Neural crest cell (in vitro differentiated cells): ENCODE measurements at regions not wholly inside any gene's neighbourhood (a gene's known extent, or its start where the extent isn't known, plus 50 kb on each side); places are given as distances from the start of the nearest gene placed in this dataset.
"Not testable (repeated sequence)": the region's sequence is repeated elsewhere in the genome, so short reads cannot be mapped to it uniquely, and the experiment has no call there.

ENCODE experiments used
- DNase-seq: peaks from one replicate; pipeline ENCODE4 v3.0.0; 2021; ENCODE audit warnings: low read depth, mixed read lengths, low spot score
- H3K27ac Mint-ChIP-seq: one replicate; pipeline ENCODE4 v1.8.0; 2021; ENCODE audit warnings: mild to moderate bottlenecking, mixed read lengths; ENCODE audit not compliant: unreplicated experiment
- H3K27me3 Mint-ChIP-seq: 2 replicates; pipeline ENCODE4 v1.8.0; 2021; ENCODE audit warnings: low read depth, mild to moderate bottlenecking, mixed read lengths
- H3K36me3 Mint-ChIP-seq: 2 replicates; pipeline ENCODE4 v1.8.0; 2021; ENCODE audit warnings: low read depth, mild to moderate bottlenecking, mixed read lengths
- H3K4me1 Mint-ChIP-seq: 2 replicates; pipeline ENCODE4 v1.8.0; 2021; ENCODE audit warnings: mixed read lengths
- H3K4me3 Mint-ChIP-seq: one replicate; pipeline ENCODE4 v1.8.0; 2021; ENCODE audit warnings: mild to moderate bottlenecking, mixed read lengths
- H3K9me3 Mint-ChIP-seq: 2 replicates; pipeline ENCODE4 v1.8.0; 2021; ENCODE audit warnings: mixed read lengths
- CTCF ChIP-seq: fragments of 200-600 bp; sonication (generic); conservative IDR thresholded peaks from 2 replicates; pipeline ENCODE4 v1.5.0; 2021; ENCODE audit warnings: antibody characterized with exemption, mild to moderate bottlenecking

GRCh38 chr2:142621287-142621686 is 256.2 kb upstream of the KYNU start:
- no peak for DNase-seq
- Mint-ChIP-seq H3K4me3 (no peak overlapping the region), H3K36me3 (no peaks in the 10 kb centered on the region), H3K27me3 (no peaks in the 10 kb centered on the region), H3K9me3 (no peaks in the 10 kb centered on the region), H3K27ac (no peak overlapping the region), H3K4me1 (no peaks in the 10 kb centered on the region)
- TF ChIP-seq CTCF, result no peak

DNA sequence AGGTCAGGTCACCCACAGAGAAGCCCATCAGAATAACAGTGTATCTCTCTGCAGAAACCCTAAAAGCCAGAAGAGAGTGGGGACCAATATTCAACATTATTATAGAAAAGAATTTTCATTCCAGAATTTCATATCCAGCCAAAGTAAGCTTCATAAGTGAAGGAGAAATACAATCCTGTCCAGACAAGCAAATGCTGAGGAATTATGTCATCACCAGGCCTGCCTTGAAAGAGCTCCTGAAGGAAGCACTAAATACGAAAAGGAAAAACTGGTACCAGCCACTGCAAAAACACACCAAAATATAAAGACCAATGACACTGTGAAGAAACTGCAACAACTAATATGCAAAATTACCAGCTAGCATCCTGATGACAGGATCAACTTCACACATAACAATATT is 260.0 kb upstream of the KYNU start:
- no peak overlapping the region for H3K27ac Mint-ChIP-seq
- no peak for DNase-seq
- no peaks in the 10 kb centered on the region for H3K36me3 Mint-ChIP-seq
- no peaks in the 10 kb centered on the region for H3K9me3 Mint-ChIP-seq
- H3K4me3 Mint-ChIP-seq, result no peak overlapping the region
- TF ChIP-seq CTCF, result no peak
- H3K4me1 Mint-ChIP-seq, result no peaks in the 10 kb centered on the region
- H3K27me3 Mint-ChIP-seq, result no peaks in the 10 kb centered on the region

DNA sequence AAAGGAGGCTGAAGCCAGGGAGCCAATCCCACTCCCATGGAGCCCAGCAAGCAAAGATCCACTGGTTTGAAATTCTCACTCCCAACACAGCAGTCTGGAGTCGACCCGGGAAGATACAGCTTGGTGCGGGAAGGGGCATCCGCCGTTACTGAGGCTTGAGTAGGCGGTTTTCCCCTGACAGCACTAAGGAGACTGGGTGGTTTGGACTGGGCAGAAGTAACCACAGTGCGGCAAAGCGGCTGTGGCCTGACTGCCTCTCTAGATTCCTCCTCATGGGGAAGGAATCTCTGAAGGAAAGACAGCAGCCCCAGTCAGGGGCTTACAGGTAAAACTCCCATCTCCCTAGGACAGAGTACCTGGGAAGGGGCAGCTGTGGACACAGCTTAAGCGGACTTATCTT is 261.6 kb upstream of the KYNU start:
- no peak for DNase-seq
- TF ChIP-seq CTCF, result no peak
- H3K9me3 Mint-ChIP-seq, result no peaks in the 10 kb centered on the region
- no peak overlapping the region for H3K4me3 Mint-ChIP-seq
- no peaks in the 10 kb centered on the region for H3K27me3 Mint-ChIP-seq
- H3K4me1 Mint-ChIP-seq, result no peaks in the 10 kb centered on the region
- no peak overlapping the region for H3K27ac Mint-ChIP-seq
- no peaks in the 10 kb centered on the region for H3K36me3 Mint-ChIP-seq

DNA sequence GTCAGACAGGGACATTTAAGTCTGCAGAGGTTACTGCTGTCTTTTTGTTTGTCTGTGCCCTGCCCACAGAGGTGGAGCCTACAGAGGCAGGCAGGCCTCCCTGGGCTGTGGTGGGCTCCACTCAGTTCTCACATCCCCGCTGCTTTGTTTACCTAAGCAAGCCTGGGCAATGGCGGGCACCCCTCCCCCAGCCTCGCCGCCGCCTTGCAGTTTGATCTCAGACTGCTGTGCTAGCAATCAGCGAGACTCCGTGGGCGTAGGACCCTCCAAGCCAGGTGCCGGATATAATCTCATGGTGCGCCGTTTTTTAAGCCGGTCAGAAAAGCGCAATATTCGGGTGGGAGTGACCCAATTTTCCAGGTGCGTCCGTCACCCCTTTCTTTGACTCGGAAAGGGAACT is 264.3 kb upstream of the KYNU start:
- not testable (repeated sequence) for H3K27me3 Mint-ChIP-seq, H3K9me3 Mint-ChIP-seq, H3K36me3 Mint-ChIP-seq, H3K4me3 Mint-ChIP-seq, H3K27ac Mint-ChIP-seq, DNase-seq, H3K4me1 Mint-ChIP-seq

DNA sequence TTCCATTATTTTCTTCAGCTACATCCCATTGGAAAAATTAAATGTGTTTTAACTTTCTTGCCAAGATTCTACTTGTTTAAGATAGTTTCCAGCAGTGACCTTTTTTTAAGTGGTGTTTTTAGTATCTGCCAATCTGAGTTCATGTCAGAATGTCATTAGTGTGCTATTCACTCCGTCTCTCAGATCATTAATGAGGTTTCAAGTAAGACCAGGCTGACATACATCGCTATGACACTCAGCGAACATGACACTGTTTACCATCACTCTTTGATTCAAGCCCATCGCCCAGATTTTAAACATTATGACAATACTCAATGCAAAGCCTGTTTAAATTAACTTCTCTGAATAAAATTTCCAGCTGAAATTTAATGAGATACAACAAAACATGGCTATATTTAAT is 272.0 kb upstream of the KYNU start:
- H3K36me3 Mint-ChIP-seq, result no peaks in the 10 kb centered on the region
- no peak for DNase-seq
- TF ChIP-seq CTCF, result no peak
- H3K4me1 Mint-ChIP-seq, result no peaks in the 10 kb centered on the region
- H3K4me3 Mint-ChIP-seq, result no peak overlapping the region
- no peak overlapping the region for H3K27ac Mint-ChIP-seq
- H3K27me3 Mint-ChIP-seq, result peaks cover 2% of the 10 kb centered on the region
- H3K9me3 Mint-ChIP-seq, result no peaks in the 10 kb centered on the region

- TF ChIP-seq CTCF, result peak; percentile 57
- no peaks in the 10 kb centered on the region for H3K36me3 Mint-ChIP-seq
- H3K9me3 Mint-ChIP-seq, result no peaks in the 10 kb centered on the region
- no peak overlapping the region for H3K4me3 Mint-ChIP-seq
- no peak overlapping the region for H3K27ac Mint-ChIP-seq
- H3K4me1 Mint-ChIP-seq, result no peaks in the 10 kb centered on the region
- H3K27me3 Mint-ChIP-seq, result peaks cover 2% of the 10 kb centered on the region
- DNase-seq, result no peak
Observed at GRCh38 chr2:142603759-142604158, 273.7 kb upstream of the KYNU start.
